ENCODE measurements at regions not wholly inside any gene's neighbourhood (a gene's known extent, or its start where the extent isn't known, plus 50 kb on each side); places are given as distances from the start of the nearest gene placed in this dataset.

DNA sequence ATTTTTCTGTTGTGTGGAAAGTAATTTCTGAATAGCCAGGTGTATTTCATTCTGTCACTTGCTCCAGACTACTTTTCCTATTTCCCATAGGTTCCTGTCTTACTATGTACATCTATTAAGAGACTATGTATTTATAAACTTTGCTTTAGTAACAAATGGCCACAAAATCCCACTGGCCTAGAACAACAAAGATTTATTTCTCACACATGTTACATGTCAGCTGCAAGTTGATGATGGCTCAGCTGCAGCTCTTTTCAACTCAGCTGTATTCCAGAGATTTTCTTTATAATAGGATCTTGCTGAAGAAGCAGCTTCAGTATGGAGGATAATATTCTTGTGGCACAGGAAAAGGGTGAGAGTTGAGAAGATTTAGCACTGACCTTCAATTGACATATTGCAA lies 539.6 kb upstream of the LRRC4C start:
- no peak for TF ChIP-seq POLR2A (IDR thresholded peaks at IDR 0.05)
- no peak for TF ChIP-seq CTCF (IDR thresholded peaks at IDR 0.05)
- no peak for TF ChIP-seq EP300 (IDR thresholded peaks at IDR 0.05)
- no peak for TF ChIP-seq POLR2AphosphoS5 (IDR thresholded peaks at IDR 0.05)
- intact Hi-C loops (cut with DNase I; ENCODE audit: low total_unique reads) = no loop called here
- no peak overlapping the region for H3K4me3 ChIP-seq
- H3K9me3 ChIP-seq = no peaks in the 10 kb centered on the region
- no peaks in the 10 kb centered on the region for H3K4me1 ChIP-seq
- H3K27ac ChIP-seq = no peak overlapping the region
- H3K27me3 ChIP-seq = no peaks in the 10 kb centered on the region
- no peaks in the 10 kb centered on the region for H3K36me3 ChIP-seq
- no peak for DNase-seq

GRCh38 chr11:42003801-42004200 lies 544.3 kb upstream of the LRRC4C start:
- no peaks in the 10 kb centered on the region for H3K36me3 ChIP-seq
- intact Hi-C loops (cut with DNase I; ENCODE audit: low total_unique reads) = no loop called here
- H3K27ac ChIP-seq = no peak overlapping the region
- TF ChIP-seq POLR2AphosphoS5 (IDR thresholded peaks at IDR 0.05) (no peak), POLR2A (IDR thresholded peaks at IDR 0.05) (no peak), EP300 (IDR thresholded peaks at IDR 0.05) (no peak), CTCF (IDR thresholded peaks at IDR 0.05) (no peak)
- no peaks in the 10 kb centered on the region for H3K9me3 ChIP-seq
- WGBS, 5 donors = 52 to 57% (median 55%) methylated on average over 2 of the region's 2 CpGs
- H3K4me1 ChIP-seq = no peaks in the 10 kb centered on the region
- no peaks in the 10 kb centered on the region for H3K27me3 ChIP-seq
- DNase-seq = no peak
- no peak overlapping the region for H3K4me3 ChIP-seq

DNA sequence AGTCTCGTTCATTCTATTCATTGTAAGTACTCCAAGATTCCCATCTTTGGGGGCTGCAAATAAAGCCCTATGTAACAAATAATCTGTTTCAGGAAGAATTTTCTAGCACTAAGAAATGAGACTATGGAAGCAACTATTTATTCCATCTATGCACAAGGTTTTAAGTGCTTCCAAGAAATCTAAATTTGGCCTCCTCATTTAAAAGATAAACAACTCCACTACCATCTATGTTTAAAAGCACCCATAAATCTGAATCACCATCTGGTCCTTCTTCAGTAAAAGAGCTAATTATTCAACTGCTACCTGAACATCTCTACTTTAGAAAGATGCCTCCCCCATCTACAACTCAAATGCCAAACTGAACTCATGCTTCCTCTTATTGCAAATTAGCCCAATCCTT lies 547.3 kb upstream of the LRRC4C start:
- H3K9me3 ChIP-seq = no peaks in the 10 kb centered on the region
- no peaks in the 10 kb centered on the region for H3K36me3 ChIP-seq
- DNase-seq = no peak
- no peak for TF ChIP-seq POLR2A (IDR thresholded peaks at IDR 0.05)
- no peak for TF ChIP-seq EP300 (IDR thresholded peaks at IDR 0.05)
- no peak for TF ChIP-seq POLR2AphosphoS5 (IDR thresholded peaks at IDR 0.05)
- no peak for TF ChIP-seq CTCF (IDR thresholded peaks at IDR 0.05)
- H3K27ac ChIP-seq = no peak overlapping the region
- H3K27me3 ChIP-seq = no peaks in the 10 kb centered on the region
- WGBS, 5 donors = 71 to 91% (median 83%) methylated on average over 1 of the region's 1 CpG
- H3K4me1 ChIP-seq = no peaks in the 10 kb centered on the region
- intact Hi-C loops (cut with DNase I; ENCODE audit: low total_unique reads) = no loop called here
- no peak overlapping the region for H3K4me3 ChIP-seq

DNA sequence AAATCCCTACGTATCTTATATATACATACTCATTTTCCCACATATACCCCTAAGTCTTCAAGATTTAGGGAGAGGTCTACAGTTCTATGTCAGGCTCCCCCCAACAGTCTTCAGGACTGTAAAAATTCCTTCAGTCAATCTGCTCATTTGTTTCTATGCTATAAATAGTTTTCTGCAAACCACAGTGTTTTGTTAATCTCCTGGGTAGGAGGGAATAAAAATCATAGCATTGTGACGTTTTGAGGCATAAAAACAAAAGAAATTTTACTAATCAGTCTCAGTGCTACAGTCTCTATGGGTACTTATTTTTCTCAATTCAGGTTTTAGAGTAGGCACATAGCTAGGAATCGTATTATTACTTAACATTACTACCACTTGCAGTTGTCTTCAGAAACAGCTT lies 552.8 kb upstream of the LRRC4C start:
- intact Hi-C loops (cut with DNase I; ENCODE audit: low total_unique reads) = no loop called here
- WGBS, 5 donors = 61 to 78% (median 76%) methylated on average over 3 of the region's 3 CpGs
- Histone ChIP-seq H3K9me3 (no peaks in the 10 kb centered on the region), H3K27ac (no peak overlapping the region), H3K36me3 (no peaks in the 10 kb centered on the region), H3K4me3 (no peak overlapping the region), H3K27me3 (no peaks in the 10 kb centered on the region), H3K4me1 (no peaks in the 10 kb centered on the region)
- no peak for DNase-seq
- TF ChIP-seq EP300 (IDR thresholded peaks at IDR 0.05) = no peak
- TF ChIP-seq POLR2A (IDR thresholded peaks at IDR 0.05) = no peak
- no peak for TF ChIP-seq POLR2AphosphoS5 (IDR thresholded peaks at IDR 0.05)
- TF ChIP-seq CTCF (IDR thresholded peaks at IDR 0.05) = no peak

Measured in stomach (tissue), 8 donors.